ENCODE measurements at regions not wholly inside any gene's neighbourhood (a gene's known extent, or its start where the extent isn't known, plus 50 kb on each side); places are given as distances from the start of the nearest gene placed in this dataset.

GRCh38 chr9:109883623-109884022 is 103.6 kb downstream of the PALM2AKAP2 start:
- no peak for TF ChIP-seq CTCF (IDR thresholded peaks at IDR 0.05; ENCODE audit: unreplicated experiment in 3 of 3)
- Mint-ChIP-seq H3K4me1 (peaks cover 41% of the 10 kb centered on the region), H3K4me3 (no peak overlapping the region), H3K9me3 (no peaks in the 10 kb centered on the region), H3K27ac (no peak overlapping the region), H3K36me3 (ENCODE audit: low read depth) (no peaks in the 10 kb centered on the region), H3K27me3 (ENCODE audit: low read depth) (peaks cover 3% of the 10 kb centered on the region)

- Mint-ChIP-seq H3K27ac (peak overlapping the region in 1 of 3 experiments; percentile 23), H3K27me3 (ENCODE audit: low read depth) (peaks cover 2% of the 10 kb centered on the region), H3K9me3 (no peaks in the 10 kb centered on the region), H3K4me1 (peaks cover 45% of the 10 kb centered on the region), H3K36me3 (ENCODE audit: low read depth) (no peaks in the 10 kb centered on the region), H3K4me3 (no peak overlapping the region)
- TF ChIP-seq CTCF (IDR thresholded peaks at IDR 0.05; ENCODE audit: unreplicated experiment in 3 of 3): no peak
Measured at GRCh38 chr9:109886041-109886440, 106.0 kb downstream of the PALM2AKAP2 start.

- H3K4me3 Mint-ChIP-seq: no peak overlapping the region
- H3K27ac Mint-ChIP-seq: no peak overlapping the region
- TF ChIP-seq CTCF (IDR thresholded peaks at IDR 0.05; ENCODE audit: unreplicated experiment in 3 of 3): no peak
- H3K27me3 Mint-ChIP-seq (ENCODE audit: low read depth): no peaks in the 10 kb centered on the region
- peaks cover 45% of the 10 kb centered on the region for H3K4me1 Mint-ChIP-seq
- H3K36me3 Mint-ChIP-seq (ENCODE audit: low read depth): no peaks in the 10 kb centered on the region
- no peaks in the 10 kb centered on the region for H3K9me3 Mint-ChIP-seq
Measured at GRCh38 chr9:109886617-109887016, 106.6 kb downstream of the PALM2AKAP2 start.

GRCh38 chr9:109887079-109887478 is 107.1 kb downstream of the PALM2AKAP2 start:
- Mint-ChIP-seq H3K27me3 (ENCODE audit: low read depth) (no peaks in the 10 kb centered on the region), H3K4me1 (peaks cover 45% of the 10 kb centered on the region), H3K27ac (no peak overlapping the region), H3K36me3 (ENCODE audit: low read depth) (no peaks in the 10 kb centered on the region), H3K9me3 (no peaks in the 10 kb centered on the region), H3K4me3 (no peak overlapping the region)
- TF ChIP-seq CTCF (IDR thresholded peaks at IDR 0.05; ENCODE audit: unreplicated experiment in 3 of 3): no peak

DNA sequence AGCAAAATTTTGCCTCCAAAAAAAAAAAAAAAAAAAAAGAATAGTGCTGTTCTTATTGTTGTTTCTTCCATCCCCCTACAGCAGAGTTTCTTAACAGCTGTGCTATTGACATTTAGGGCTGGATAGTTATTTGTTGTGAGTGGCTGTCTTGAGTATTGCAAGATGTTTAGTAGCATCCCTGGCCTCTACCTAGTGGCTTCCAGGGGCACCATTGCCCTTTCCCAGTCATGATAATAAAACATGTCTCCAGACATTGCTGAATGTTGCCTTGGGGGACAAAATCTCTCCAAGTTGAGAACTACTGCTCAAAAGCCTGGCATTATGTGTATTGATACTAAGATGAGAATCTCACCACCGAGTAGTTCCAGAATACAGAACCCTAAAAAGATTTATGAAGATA is 108.7 kb downstream of the PALM2AKAP2 start:
- H3K27ac Mint-ChIP-seq: no peak overlapping the region
- no peak overlapping the region for H3K4me3 Mint-ChIP-seq
- TF ChIP-seq CTCF (IDR thresholded peaks at IDR 0.05; ENCODE audit: unreplicated experiment in 3 of 3): no peak
- no peaks in the 10 kb centered on the region for H3K9me3 Mint-ChIP-seq
- H3K27me3 Mint-ChIP-seq (ENCODE audit: low read depth): no peaks in the 10 kb centered on the region
- H3K36me3 Mint-ChIP-seq (ENCODE audit: low read depth): no peaks in the 10 kb centered on the region
- peaks cover 52% of the 10 kb centered on the region for H3K4me1 Mint-ChIP-seq

DNA sequence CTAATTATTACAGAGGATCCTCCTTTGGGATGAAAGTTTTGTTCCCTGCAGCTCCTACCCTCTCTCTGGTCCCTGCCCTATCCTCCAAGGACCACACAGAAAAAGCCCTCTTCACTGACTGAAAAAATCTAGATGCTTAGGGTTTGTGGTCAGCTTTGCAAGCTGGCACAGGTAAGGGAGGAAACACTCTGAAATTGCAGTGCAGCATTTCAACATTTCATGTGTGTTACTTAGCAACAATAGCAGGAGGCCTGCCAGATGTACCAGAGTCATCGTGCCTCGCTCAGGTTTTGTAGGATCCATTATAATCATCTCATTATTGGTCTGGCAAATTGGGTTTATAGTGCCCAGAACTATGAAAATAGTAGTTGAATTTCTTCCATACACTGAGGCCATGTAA is 109.5 kb downstream of the PALM2AKAP2 start:
- Mint-ChIP-seq H3K9me3 (no peaks in the 10 kb centered on the region), H3K4me1 (peaks cover 47% of the 10 kb centered on the region)

More for the DNA sequence above, 109.5 kb downstream of the PALM2AKAP2 start:
- Mint-ChIP-seq H3K4me3 (no peak overlapping the region), H3K27me3 (ENCODE audit: low read depth) (no peaks in the 10 kb centered on the region), H3K27ac (no peak overlapping the region), H3K36me3 (ENCODE audit: low read depth) (no peaks in the 10 kb centered on the region)
- no peak for TF ChIP-seq CTCF (IDR thresholded peaks at IDR 0.05; ENCODE audit: unreplicated experiment in 3 of 3)
